Osteocyte (in vitro differentiated cells): ENCODE measurements at regions not wholly inside any gene's neighbourhood (a gene's known extent, or its start where the extent isn't known, plus 50 kb on each side); places are given as distances from the start of the nearest gene placed in this dataset.
"Not testable (repeated sequence)": the region's sequence is repeated elsewhere in the genome, so short reads cannot be mapped to it uniquely, and the experiment has no call there.

ENCODE experiments used
- DNase-seq: peaks from one replicate; pipeline ENCODE4 v3.0.0; 2021; ENCODE audit warnings: mixed read lengths; ENCODE audit not compliant: unreplicated experiment; ENCODE audit errors: extremely low spot score
- H3K27ac Mint-ChIP-seq: one replicate; pipeline ENCODE4 v1.8.0; 2021; ENCODE audit warnings: mild to moderate bottlenecking, mixed read lengths; ENCODE audit not compliant: unreplicated experiment
- H3K27me3 Mint-ChIP-seq: one replicate; pipeline ENCODE4 v1.8.0; 2021; ENCODE audit warnings: mixed read lengths; ENCODE audit not compliant: unreplicated experiment
- H3K36me3 Mint-ChIP-seq: one replicate; pipeline ENCODE4 v1.8.0; 2021; ENCODE audit warnings: mixed read lengths; ENCODE audit not compliant: unreplicated experiment
- H3K4me1 Mint-ChIP-seq: one replicate; pipeline ENCODE4 v1.8.0; 2021; ENCODE audit warnings: mixed read lengths; ENCODE audit not compliant: unreplicated experiment
- H3K4me3 Mint-ChIP-seq: one replicate; pipeline ENCODE4 v1.8.0; 2021; ENCODE audit warnings: mild to moderate bottlenecking, moderate library complexity, mixed read lengths; ENCODE audit not compliant: unreplicated experiment
- H3K9me3 Mint-ChIP-seq: one replicate; pipeline ENCODE4 v1.8.0; 2021; ENCODE audit warnings: mixed read lengths; ENCODE audit not compliant: unreplicated experiment
- TF ChIP-seq, protein P1 (sequence below): fragments of 200-600 bp; sonication (generic); IDR thresholded peaks from 2 replicates; pipeline ENCODE4 v1.5.0; 2021; ENCODE audit warnings: antibody characterized with exemption, mild to moderate bottlenecking, moderate library complexity

DNA sequence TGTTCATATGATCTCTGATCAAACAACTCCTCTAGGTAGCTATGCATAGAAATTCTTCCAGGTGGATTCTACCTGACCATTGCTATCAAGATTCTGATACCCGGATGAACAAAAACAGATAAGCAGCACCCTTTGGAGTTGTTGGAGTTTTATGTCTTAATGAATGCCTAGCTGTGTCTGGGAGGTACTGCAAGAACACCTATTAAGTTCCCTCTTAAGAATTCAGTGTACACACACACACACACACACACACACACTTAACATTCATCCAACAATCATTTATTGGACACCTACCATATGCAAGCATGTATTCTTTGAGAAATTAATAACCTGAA is 58.1 kb upstream of the FNDC3B start:
- H3K27ac Mint-ChIP-seq: no peak overlapping the region
- H3K9me3 Mint-ChIP-seq: no peaks in the 10 kb centered on the region
- no peak for DNase-seq
- TF ChIP-seq, protein P1, sequence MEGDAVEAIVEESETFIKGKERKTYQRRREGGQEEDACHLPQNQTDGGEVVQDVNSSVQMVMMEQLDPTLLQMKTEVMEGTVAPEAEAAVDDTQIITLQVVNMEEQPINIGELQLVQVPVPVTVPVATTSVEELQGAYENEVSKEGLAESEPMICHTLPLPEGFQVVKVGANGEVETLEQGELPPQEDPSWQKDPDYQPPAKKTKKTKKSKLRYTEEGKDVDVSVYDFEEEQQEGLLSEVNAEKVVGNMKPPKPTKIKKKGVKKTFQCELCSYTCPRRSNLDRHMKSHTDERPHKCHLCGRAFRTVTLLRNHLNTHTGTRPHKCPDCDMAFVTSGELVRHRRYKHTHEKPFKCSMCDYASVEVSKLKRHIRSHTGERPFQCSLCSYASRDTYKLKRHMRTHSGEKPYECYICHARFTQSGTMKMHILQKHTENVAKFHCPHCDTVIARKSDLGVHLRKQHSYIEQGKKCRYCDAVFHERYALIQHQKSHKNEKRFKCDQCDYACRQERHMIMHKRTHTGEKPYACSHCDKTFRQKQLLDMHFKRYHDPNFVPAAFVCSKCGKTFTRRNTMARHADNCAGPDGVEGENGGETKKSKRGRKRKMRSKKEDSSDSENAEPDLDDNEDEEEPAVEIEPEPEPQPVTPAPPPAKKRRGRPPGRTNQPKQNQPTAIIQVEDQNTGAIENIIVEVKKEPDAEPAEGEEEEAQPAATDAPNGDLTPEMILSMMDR: no peak
- H3K27me3 Mint-ChIP-seq: no peaks in the 10 kb centered on the region
- no peaks in the 10 kb centered on the region for H3K36me3 Mint-ChIP-seq
- H3K4me1 Mint-ChIP-seq: peaks cover 4% of the 10 kb centered on the region
- H3K4me3 Mint-ChIP-seq: no peak overlapping the region

DNA sequence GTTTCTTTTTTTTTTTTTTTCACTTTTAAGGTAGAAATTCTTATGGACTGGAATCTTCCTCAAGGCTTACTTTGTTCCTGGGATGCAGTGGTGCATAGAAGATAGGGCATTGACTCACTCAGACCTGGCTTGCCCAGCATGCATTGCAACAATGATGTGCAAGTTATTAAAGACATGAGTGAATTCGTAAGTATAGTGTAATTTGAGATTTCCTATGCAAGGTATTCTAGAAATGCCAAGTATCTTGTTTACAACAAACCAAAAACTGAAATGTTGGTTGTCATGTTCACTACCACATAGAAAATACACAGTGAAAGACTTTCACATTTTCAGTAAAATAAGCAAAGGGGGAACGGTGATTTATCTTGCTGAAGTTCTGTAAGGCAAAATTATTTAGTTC is 56.5 kb upstream of the FNDC3B start:
- H3K27ac Mint-ChIP-seq: peak overlapping the region; percentile 9
- H3K4me1 Mint-ChIP-seq: peaks cover 4% of the 10 kb centered on the region
- H3K9me3 Mint-ChIP-seq: no peaks in the 10 kb centered on the region
- DNase-seq: no peak
- TF ChIP-seq, protein P1: no peak
- H3K27me3 Mint-ChIP-seq: no peaks in the 10 kb centered on the region
- H3K4me3 Mint-ChIP-seq: no peak overlapping the region
- H3K36me3 Mint-ChIP-seq: no peaks in the 10 kb centered on the region

DNA sequence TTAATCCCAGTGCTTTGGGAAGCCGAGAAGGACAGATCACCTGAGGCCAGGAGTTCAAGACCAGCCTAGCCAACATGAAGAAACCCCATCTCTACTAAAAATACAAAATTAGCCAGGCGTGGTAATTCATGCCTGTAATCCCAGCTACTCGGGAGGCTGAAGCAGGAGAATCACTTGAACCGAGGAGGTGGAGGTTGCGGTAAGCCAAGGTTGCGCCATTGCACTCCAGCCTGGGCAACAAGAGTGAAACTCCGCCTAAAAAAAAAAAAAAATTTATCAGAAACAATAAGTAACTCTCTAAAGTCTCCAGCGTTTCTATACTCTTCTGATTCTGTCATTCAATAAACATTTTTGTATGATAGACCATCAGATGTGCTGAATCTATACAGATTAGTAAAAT is 55.7 kb upstream of the FNDC3B start:
- H3K27me3 Mint-ChIP-seq, H3K36me3 Mint-ChIP-seq, H3K4me1 Mint-ChIP-seq, H3K4me3 Mint-ChIP-seq, DNase-seq, H3K27ac Mint-ChIP-seq, H3K9me3 Mint-ChIP-seq: not testable (repeated sequence)

DNA sequence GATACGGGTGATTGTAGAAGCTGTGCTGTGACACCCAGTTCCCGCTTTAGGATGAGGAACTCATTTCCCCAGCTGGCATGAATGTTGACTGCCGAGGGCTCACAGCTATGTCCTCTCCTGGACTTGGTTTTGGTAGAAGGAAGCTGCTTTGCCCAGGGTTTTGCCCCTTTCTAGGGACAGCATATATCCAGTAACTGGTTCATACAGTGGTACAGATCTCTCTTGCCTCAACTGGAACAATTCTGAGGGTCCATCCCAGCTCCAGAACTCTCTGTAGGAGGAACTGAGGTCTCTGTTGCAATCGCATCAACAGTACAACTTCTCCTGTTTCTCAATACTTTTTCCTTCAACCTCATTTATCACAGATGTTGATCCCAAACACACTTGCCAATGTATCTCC is 54.5 kb upstream of the FNDC3B start:
- Mint-ChIP-seq H3K9me3 (no peaks in the 10 kb centered on the region), H3K27me3 (no peaks in the 10 kb centered on the region), H3K36me3 (no peaks in the 10 kb centered on the region), H3K27ac (no peak overlapping the region), H3K4me3 (no peak overlapping the region), H3K4me1 (peaks cover 4% of the 10 kb centered on the region)
- no peak for DNase-seq
- TF ChIP-seq, protein P1: no peak

DNA sequence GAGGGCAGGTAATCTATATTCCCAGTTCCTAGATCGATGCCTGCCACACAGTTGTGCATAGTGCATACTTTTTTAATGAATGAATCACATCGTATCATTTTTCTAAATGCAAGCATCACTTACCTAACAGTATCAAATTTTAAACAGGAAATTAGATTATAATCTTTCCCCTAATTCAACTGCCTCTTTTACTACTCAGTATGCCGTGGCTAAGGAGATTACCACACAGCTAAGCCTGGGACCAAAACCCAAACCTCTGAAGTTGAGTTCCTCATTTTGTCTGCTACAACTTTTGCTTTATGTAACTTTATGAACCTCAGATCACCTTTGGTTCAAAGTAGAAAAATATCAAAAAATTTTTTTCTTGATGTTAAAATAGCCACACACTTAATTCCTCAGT is 53.2 kb upstream of the FNDC3B start:
- DNase-seq: no peak
- H3K27ac Mint-ChIP-seq: no peak overlapping the region
- H3K4me3 Mint-ChIP-seq: no peak overlapping the region
- peaks cover 3% of the 10 kb centered on the region for H3K9me3 Mint-ChIP-seq
- H3K36me3 Mint-ChIP-seq: no peaks in the 10 kb centered on the region
- TF ChIP-seq, protein P1: no peak
- H3K27me3 Mint-ChIP-seq: no peaks in the 10 kb centered on the region
- peaks cover 4% of the 10 kb centered on the region for H3K4me1 Mint-ChIP-seq
